Pancreas (tissue), 10 donors: ENCODE measurements at regions not wholly inside any gene's neighbourhood (a gene's known extent, or its start where the extent isn't known, plus 50 kb on each side); places are given as distances from the start of the nearest gene placed in this dataset.

Experiments
- ATAC-seq, 4 donors: fragments of 200-7000 bp; cut with Tn5 transposase; one replicate each; pipeline versions ENCODE4 v1.8.0 to v1.9.1; 2020; ENCODE audit warnings: mild to moderate bottlenecking in 4 of 4, moderate library complexity in 4 of 4
- DNase-seq, 6 donors: peaks; one replicate each; pipeline ENCODE4 v3.0.0-alpha.2; 2020
- FAIRE-seq: peaks from 2 replicates; lab custom pipeline; 2012; peaks lifted over from hg19 to GRCh38; lab: Jason Lieb, UNC
- H3K27ac ChIP-seq, 4 donors: fragments of 200-600 bp; sonication (generic); 1 replicate in 3 of 4; 2 replicates in 1 of 4; pipeline versions ENCODE4 v1.5.0 to v1.8.0; 2020
- H3K27me3 ChIP-seq, 4 donors: fragments of 200-600 bp; one replicate each; pipeline ENCODE4 v1.8.0; 2021
- H3K36me3 ChIP-seq, 3 donors: fragments of 200-600 bp; sonication (generic) in 1 of 3; one replicate each; pipeline versions ENCODE4 v1.5.0 to v1.8.0; 2020 to 2021
- H3K4me1 ChIP-seq, 3 donors: fragments of 200-600 bp; one replicate each; pipeline ENCODE4 v1.8.0; 2021
- H3K4me3 ChIP-seq, 4 donors: fragments of 200-600 bp; sonication (generic) in 2 of 4; one replicate each; pipeline versions ENCODE4 v1.5.0 to v1.8.0; 2020 to 2021
- H3K9me3 ChIP-seq, 4 donors: fragments of 200-600 bp; one replicate each; pipeline ENCODE4 v1.8.0; 2021
- CTCF ChIP-seq, 4 donors: fragments of 200-600 bp; sonication (generic) in 3 of 4; IDR thresholded peaks; one replicate each; pipeline versions ENCODE4 v1.5.0 to v1.8.0; 2021; ENCODE audit warnings: antibody characterized with exemption in 4 of 4
- WGBS, 2 donors: extraction: QIAGEN DNeasy Blood & Tissue Kit; methylation state at CpG; one replicate each; pipeline ENCODE4 v1.1.7; 2013; 5-methylcytosine and 5-hydroxymethylcytosine counted together
- intact Hi-C, 3 donors: fragments of 100-400 bp; cut with DNase I; formaldehyde crosslinking; loops; one replicate each; pipeline versions ENCODE4 v1.11.1 to v1.14.2; 2022
- donor health status: healthy with polysubstance abuse.
- donor health status: DM: no; HTN: no; CAD: no; lungs with moderate emphysema.
- donor health status: DM: no; HTN: no; CAD: no.
- donor health status: control.
- donor health status: control.
- donor health status: Bipolar disorder and iron deficiency.
- donor health status: DM: yes; HTN: yes; CAD: no.
- donor health status: DM: no; HTN: no; CAD: no.
- donor health status: DM: no; HTN: no; CAD: no.
- donor health status: DM: yes; HTN: yes; CAD: no.

- DNase-seq (no peak), FAIRE-seq (no peak), ATAC-seq (no peak)
- Histone ChIP-seq H3K27me3 (no peaks in the 10 kb centered on the region), H3K27ac (no peak overlapping the region), H3K4me1 (no peaks in the 10 kb centered on the region), H3K4me3 (no peak overlapping the region), H3K36me3 (no peaks in the 10 kb centered on the region), H3K9me3 (no peaks in the 10 kb centered on the region)
- intact Hi-C loops: no loop called here
- 64 to 79% methylated on average over 2 of the region's 2 CpGs for WGBS, 2 donors
- no peak for TF ChIP-seq CTCF (IDR thresholded peaks at IDR 0.05)
Observed at GRCh38 chr21:28454564-28455252, 538.0 kb downstream of the LTN1 start.

- ATAC-seq: no peak
- no peak for DNase-seq
- no peak for TF ChIP-seq CTCF (IDR thresholded peaks at IDR 0.05)
- no peaks in the 10 kb centered on the region for H3K4me1 ChIP-seq
- no peaks in the 10 kb centered on the region for H3K9me3 ChIP-seq
- WGBS, 2 donors: 81% methylated on average over 1 of the region's 1 CpG
- intact Hi-C loops: no loop called here
- H3K36me3 ChIP-seq: no peaks in the 10 kb centered on the region
- no peak for FAIRE-seq
- H3K27me3 ChIP-seq: no peaks in the 10 kb centered on the region
- H3K4me3 ChIP-seq: no peak overlapping the region
- H3K27ac ChIP-seq: no peak overlapping the region
Observed at GRCh38 chr21:28447462-28447861, 545.2 kb downstream of the LTN1 start.

- H3K27ac ChIP-seq: no peak overlapping the region
- no peaks in the 10 kb centered on the region for H3K27me3 ChIP-seq
- H3K36me3 ChIP-seq: no peaks in the 10 kb centered on the region
- FAIRE-seq: no peak
- no peak for TF ChIP-seq CTCF (IDR thresholded peaks at IDR 0.05)
- intact Hi-C loops: no loop called here
- no peak for DNase-seq
- H3K4me1 ChIP-seq: no peaks in the 10 kb centered on the region
- no peak for ATAC-seq
- H3K9me3 ChIP-seq: no peaks in the 10 kb centered on the region
- no peak overlapping the region for H3K4me3 ChIP-seq
- WGBS, 2 donors: 76 to 82% methylated on average over 3 of the region's 3 CpGs
Observed at GRCh38 chr21:28445141-28445830, 547.4 kb downstream of the LTN1 start.

- TF ChIP-seq CTCF (IDR thresholded peaks at IDR 0.05): no peak
- no peak for DNase-seq
- H3K9me3 ChIP-seq: no peaks in the 10 kb centered on the region
- H3K4me3 ChIP-seq: no peak overlapping the region
- H3K27me3 ChIP-seq: no peaks in the 10 kb centered on the region
- intact Hi-C loops: no loop called here
- H3K36me3 ChIP-seq: no peaks in the 10 kb centered on the region
- no peak overlapping the region for H3K27ac ChIP-seq
- no peaks in the 10 kb centered on the region for H3K4me1 ChIP-seq
- no peak for ATAC-seq
- no peak for FAIRE-seq
Observed at GRCh38 chr21:28444557-28444956, 548.1 kb downstream of the LTN1 start.

GRCh38 chr21:28444111-28444510 is 548.6 kb downstream of the LTN1 start:
- DNase-seq (no peak), FAIRE-seq (no peak), ATAC-seq (no peak)
- no peaks in the 10 kb centered on the region for H3K36me3 ChIP-seq
- intact Hi-C loops: no loop called here
- H3K4me1 ChIP-seq: no peaks in the 10 kb centered on the region
- WGBS, 2 donors: 37 to 38% methylated on average over 2 of the region's 2 CpGs
- no peak overlapping the region for H3K4me3 ChIP-seq
- no peaks in the 10 kb centered on the region for H3K9me3 ChIP-seq
- TF ChIP-seq CTCF (IDR thresholded peaks at IDR 0.05): no peak
- no peak overlapping the region for H3K27ac ChIP-seq
- no peaks in the 10 kb centered on the region for H3K27me3 ChIP-seq
